ENCODE measurements at regions not wholly inside any gene's neighbourhood (a gene's known extent, or its start where the extent isn't known, plus 50 kb on each side); places are given as distances from the start of the nearest gene placed in this dataset.

DNA sequence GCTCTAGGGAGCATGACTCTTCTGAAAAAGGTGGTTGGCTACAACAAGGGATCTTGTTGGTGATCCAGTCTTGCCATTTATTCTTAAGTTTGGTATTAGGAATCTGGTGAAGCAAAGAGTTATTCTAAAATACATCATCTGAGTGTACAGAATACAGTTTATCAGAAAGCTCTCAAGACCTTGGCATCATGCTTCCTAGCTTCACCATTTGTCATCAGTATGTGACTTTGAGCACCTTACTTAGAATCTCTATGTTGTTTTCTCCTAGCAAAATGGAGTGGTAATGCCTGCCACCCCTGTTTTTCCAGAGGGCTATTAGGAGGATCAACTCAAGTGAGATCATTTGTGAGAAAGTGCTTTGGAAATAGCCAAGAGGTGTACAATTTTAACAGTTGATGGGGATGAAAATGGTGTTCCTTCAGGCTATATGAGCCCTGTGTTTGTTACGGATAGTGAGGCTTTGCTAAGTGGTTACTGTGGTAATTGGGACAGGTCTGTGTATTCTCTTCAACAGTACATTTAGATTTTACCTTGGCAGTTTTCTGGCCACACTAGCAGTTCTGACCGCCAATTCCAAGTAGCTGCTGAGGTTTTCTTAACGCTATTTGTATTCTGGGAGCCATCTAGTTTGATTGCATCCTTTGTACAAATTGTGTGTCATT, 120.5 kb downstream of the DISP1 start:
- H3K27ac ChIP-seq (ENCODE audit: extremely low read depth, low read depth, low read length): no peak overlapping the region
- ChIA-PET POLR2A (no interaction called here), CTCF (no interaction called here)
- H3K36me3 ChIP-seq (ENCODE audit: control insufficient read depth in 2 of 2, insufficient read depth in 1 of 2, low read length in 2 of 2): no peaks in the 10 kb centered on the region
- H3K9me3 ChIP-seq (ENCODE audit: control insufficient read depth, insufficient read depth, low read depth, low read length): no peaks in the 10 kb centered on the region
- H3K4me1 ChIP-seq (ENCODE audit: control insufficient read depth, insufficient read depth, low read length): peaks cover 8% of the 10 kb centered on the region; the same call in 1 of the 2 replicates
- H3K4me3 ChIP-seq (ENCODE audit: low read depth, low read length): no peak overlapping the region
- no peak for TF ChIP-seq ZNF211 (tag by site-specific recombination; IDR thresholded peaks at IDR 0.05; ENCODE audit: low read depth)
- TF ChIP-seq ZFP41 (tag by site-specific recombination; IDR thresholded peaks at IDR 0.05; ENCODE audit: borderline replicate concordance): no peak
- TF ChIP-seq, protein P1, sequence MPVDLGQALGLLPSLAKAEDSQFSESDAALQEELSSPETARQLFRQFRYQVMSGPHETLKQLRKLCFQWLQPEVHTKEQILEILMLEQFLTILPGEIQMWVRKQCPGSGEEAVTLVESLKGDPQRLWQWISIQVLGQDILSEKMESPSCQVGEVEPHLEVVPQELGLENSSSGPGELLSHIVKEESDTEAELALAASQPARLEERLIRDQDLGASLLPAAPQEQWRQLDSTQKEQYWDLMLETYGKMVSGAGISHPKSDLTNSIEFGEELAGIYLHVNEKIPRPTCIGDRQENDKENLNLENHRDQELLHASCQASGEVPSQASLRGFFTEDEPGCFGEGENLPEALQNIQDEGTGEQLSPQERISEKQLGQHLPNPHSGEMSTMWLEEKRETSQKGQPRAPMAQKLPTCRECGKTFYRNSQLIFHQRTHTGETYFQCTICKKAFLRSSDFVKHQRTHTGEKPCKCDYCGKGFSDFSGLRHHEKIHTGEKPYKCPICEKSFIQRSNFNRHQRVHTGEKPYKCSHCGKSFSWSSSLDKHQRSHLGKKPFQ (tag by site-specific recombination; IDR thresholded peaks at IDR 0.05): no peak
- no peak for TF ChIP-seq IKZF3 (tag by site-specific recombination; IDR thresholded peaks at IDR 0.05)
- TF ChIP-seq HOXD13 (CRISPR knock-in tag; IDR thresholded peaks at IDR 0.05; ENCODE audit: borderline replicate concordance): no peak
- TF ChIP-seq, protein P2, sequence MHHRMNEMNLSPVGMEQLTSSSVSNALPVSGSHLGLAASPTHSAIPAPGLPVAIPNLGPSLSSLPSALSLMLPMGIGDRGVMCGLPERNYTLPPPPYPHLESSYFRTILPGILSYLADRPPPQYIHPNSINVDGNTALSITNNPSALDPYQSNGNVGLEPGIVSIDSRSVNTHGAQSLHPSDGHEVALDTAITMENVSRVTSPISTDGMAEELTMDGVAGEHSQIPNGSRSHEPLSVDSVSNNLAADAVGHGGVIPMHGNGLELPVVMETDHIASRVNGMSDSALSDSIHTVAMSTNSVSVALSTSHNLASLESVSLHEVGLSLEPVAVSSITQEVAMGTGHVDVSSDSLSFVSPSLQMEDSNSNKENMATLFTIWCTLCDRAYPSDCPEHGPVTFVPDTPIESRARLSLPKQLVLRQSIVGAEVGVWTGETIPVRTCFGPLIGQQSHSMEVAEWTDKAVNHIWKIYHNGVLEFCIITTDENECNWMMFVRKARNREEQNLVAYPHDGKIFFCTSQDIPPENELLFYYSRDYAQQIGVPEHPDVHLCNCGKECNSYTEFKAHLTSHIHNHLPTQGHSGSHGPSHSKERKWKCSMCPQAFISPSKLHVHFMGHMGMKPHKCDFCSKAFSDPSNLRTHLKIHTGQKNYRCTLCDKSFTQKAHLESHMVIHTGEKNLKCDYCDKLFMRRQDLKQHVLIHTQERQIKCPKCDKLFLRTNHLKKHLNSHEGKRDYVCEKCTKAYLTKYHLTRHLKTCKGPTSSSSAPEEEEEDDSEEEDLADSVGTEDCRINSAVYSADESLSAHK (tag by site-specific recombination; IDR thresholded peaks at IDR 0.05): no peak
- no peak for TF ChIP-seq ZNF155 (tag by site-specific recombination; IDR thresholded peaks at IDR 0.05)
- TF ChIP-seq ZBTB21 (tag by site-specific recombination; IDR thresholded peaks at IDR 0.05): no peak
- no peak for TF ChIP-seq ZNF571 (tag by site-specific recombination; IDR thresholded peaks at IDR 0.05)
- TF ChIP-seq ZNF433 (tag by site-specific recombination; IDR thresholded peaks at IDR 0.05; ENCODE audit: low read depth): no peak
- TF ChIP-seq, protein P3, sequence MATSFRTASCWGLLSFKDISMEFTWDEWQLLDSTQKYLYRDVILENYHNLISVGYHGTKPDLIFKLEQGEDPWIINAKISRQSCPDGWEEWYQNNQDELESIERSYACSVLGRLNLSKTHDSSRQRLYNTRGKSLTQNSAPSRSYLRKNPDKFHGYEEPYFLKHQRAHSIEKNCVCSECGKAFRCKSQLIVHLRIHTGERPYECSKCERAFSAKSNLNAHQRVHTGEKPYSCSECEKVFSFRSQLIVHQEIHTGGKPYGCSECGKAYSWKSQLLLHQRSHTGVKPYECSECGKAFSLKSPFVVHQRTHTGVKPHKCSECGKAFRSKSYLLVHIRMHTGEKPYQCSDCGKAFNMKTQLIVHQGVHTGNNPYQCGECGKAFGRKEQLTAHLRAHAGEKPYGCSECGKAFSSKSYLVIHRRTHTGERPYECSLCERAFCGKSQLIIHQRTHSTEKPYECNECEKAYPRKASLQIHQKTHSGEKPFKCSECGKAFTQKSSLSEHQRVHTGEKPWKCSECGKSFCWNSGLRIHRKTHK (tag by site-specific recombination; IDR thresholded peaks at IDR 0.05): no peak
- TF ChIP-seq ZNF544 (tag by site-specific recombination; IDR thresholded peaks at IDR 0.05): no peak
- no peak for TF ChIP-seq ZNF133 (tag by site-specific recombination; IDR thresholded peaks at IDR 0.05)
- TF ChIP-seq SALL2 (tag by site-specific recombination; IDR thresholded peaks at IDR 0.05; ENCODE audit: borderline replicate concordance): no peak
- no peak for TF ChIP-seq BCL11B (tag by site-specific recombination; IDR thresholded peaks at IDR 0.05; ENCODE audit: low read depth)
- no peak for TF ChIP-seq ZNF837 (tag by site-specific recombination; IDR thresholded peaks at IDR 0.05)
- TF ChIP-seq SETDB1 (IDR thresholded peaks at IDR 0.05; ENCODE audit: insufficient read length, low read length): no peak

DNA sequence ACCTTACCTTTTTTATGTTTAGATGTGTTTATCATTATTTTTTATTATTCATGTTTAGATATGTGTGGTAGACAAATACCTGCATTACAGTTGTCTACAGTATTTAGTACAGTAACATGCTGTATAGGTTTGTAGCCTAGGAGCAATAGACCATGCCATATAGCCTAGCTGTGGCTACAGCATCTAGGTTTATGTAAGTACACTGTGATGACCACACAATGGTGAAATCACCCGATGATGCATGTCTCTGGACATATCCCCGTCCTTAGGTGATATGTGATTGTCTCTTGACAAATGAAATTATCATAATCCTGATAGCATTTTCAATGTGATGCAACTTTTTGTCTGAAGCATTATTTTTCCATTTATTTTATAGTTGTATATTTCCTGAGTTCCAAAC, 121.2 kb downstream of the DISP1 start:
- ChIA-PET CTCF (no interaction called here), POLR2A (no interaction called here)
- no peaks in the 10 kb centered on the region for H3K9me3 ChIP-seq (ENCODE audit: control insufficient read depth, insufficient read depth, low read depth, low read length)
- H3K4me1 ChIP-seq (ENCODE audit: control insufficient read depth, insufficient read depth, low read length): peaks cover 7% of the 10 kb centered on the region; the same call in 1 of the 2 replicates
- H3K27ac ChIP-seq (ENCODE audit: extremely low read depth, low read depth, low read length): no peak overlapping the region
- H3K4me3 ChIP-seq (ENCODE audit: low read depth, low read length): no peak overlapping the region
- no peaks in the 10 kb centered on the region for H3K36me3 ChIP-seq (ENCODE audit: control insufficient read depth in 2 of 2, insufficient read depth in 1 of 2, low read length in 2 of 2)
- TF ChIP-seq ZNF654 (tag by site-specific recombination; IDR thresholded peaks at IDR 0.05; ENCODE audit: low read depth) (no peak), SETDB1 (IDR thresholded peaks at IDR 0.05; ENCODE audit: insufficient read length, low read length) (no peak), ZEB2 (tag by site-specific recombination; IDR thresholded peaks at IDR 0.05) (no peak), ZNF174 (tag by site-specific recombination; IDR thresholded peaks at IDR 0.05) (no peak), ZNF146 (tag by site-specific recombination; IDR thresholded peaks at IDR 0.05) (no peak), KLF1 (tag by site-specific recombination; IDR thresholded peaks at IDR 0.05) (no peak), ZNF335 (tag by site-specific recombination; conservative IDR thresholded peaks at IDR 0.05) (no peak), ZNF776 (tag by site-specific recombination; IDR thresholded peaks at IDR 0.05; ENCODE audit: borderline replicate concordance) (no peak)
- TF ChIP-seq, protein P4, sequence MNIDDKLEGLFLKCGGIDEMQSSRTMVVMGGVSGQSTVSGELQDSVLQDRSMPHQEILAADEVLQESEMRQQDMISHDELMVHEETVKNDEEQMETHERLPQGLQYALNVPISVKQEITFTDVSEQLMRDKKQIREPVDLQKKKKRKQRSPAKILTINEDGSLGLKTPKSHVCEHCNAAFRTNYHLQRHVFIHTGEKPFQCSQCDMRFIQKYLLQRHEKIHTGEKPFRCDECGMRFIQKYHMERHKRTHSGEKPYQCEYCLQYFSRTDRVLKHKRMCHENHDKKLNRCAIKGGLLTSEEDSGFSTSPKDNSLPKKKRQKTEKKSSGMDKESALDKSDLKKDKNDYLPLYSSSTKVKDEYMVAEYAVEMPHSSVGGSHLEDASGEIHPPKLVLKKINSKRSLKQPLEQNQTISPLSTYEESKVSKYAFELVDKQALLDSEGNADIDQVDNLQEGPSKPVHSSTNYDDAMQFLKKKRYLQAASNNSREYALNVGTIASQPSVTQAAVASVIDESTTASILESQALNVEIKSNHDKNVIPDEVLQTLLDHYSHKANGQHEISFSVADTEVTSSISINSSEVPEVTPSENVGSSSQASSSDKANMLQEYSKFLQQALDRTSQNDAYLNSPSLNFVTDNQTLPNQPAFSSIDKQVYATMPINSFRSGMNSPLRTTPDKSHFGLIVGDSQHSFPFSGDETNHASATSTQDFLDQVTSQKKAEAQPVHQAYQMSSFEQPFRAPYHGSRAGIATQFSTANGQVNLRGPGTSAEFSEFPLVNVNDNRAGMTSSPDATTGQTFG (tag by site-specific recombination; IDR thresholded peaks at IDR 0.05; ENCODE audit: borderline replicate concordance): no peak
